Central memory CD8-positive, alpha-beta T cell (primary cell): ENCODE measurements at regions not wholly inside any gene's neighbourhood (a gene's known extent, or its start where the extent isn't known, plus 50 kb on each side); places are given as distances from the start of the nearest gene placed in this dataset.

Source experiments
- ATAC-seq: fragments of 150-1000 bp; cut with Tn5 transposase; replicated peaks from 2 replicates; pipeline ENCODE4 v1.10.0; 2022; ENCODE audit warnings: mild to moderate bottlenecking, moderate FRiP score, moderate number of reproducible peaks; ENCODE audit not compliant: poor library complexity, severe bottlenecking; ENCODE audit errors: extremely low read depth
- DNase-seq, 2 donors: peaks; one replicate each; pipeline ENCODE4 v3.0.0; 2021; ENCODE audit warnings: low spot score in 2 of 2
- H3K27ac Mint-ChIP-seq: one replicate; pipeline ENCODE4 v1.8.0; 2022; ENCODE audit warnings: low read depth, mild to moderate bottlenecking, moderate library complexity, mixed read lengths
- H3K27me3 Mint-ChIP-seq: one replicate; pipeline ENCODE4 v1.8.0; 2022; ENCODE audit warnings: mixed read lengths
- H3K36me3 Mint-ChIP-seq: one replicate; pipeline ENCODE4 v1.8.0; 2022; ENCODE audit warnings: mild to moderate bottlenecking, moderate library complexity, mixed read lengths; ENCODE audit not compliant: insufficient read depth
- H3K4me1 Mint-ChIP-seq: one replicate; pipeline ENCODE4 v1.8.0; 2022; ENCODE audit warnings: mixed read lengths
- H3K4me3 Mint-ChIP-seq: one replicate; pipeline ENCODE4 v1.8.0; 2022; ENCODE audit warnings: mild to moderate bottlenecking, moderate library complexity, mixed read lengths
- H3K9me3 Mint-ChIP-seq: one replicate; pipeline ENCODE4 v1.8.0; 2022; ENCODE audit warnings: mixed read lengths

- Mint-ChIP-seq H3K4me1 (no peaks in the 10 kb centered on the region), H3K27ac (no peak overlapping the region)
- no peak for DNase-seq
These were observed 59.0 kb downstream of the ING2 start for GRCh38 chr4:183563874-183564273.

GRCh38 chr4:183571350-183571941 lies 66.6 kb downstream of the ING2 start:
- peaks cover 37% of the 10 kb centered on the region for H3K27me3 Mint-ChIP-seq
- H3K9me3 Mint-ChIP-seq = no peaks in the 10 kb centered on the region
- H3K36me3 Mint-ChIP-seq = no peaks in the 10 kb centered on the region
- no peak overlapping the region for H3K27ac Mint-ChIP-seq
- H3K4me1 Mint-ChIP-seq = no peaks in the 10 kb centered on the region
- ATAC-seq = no peak
- no peak overlapping the region for H3K4me3 Mint-ChIP-seq
- no peak for DNase-seq

More at GRCh38 chr4:183563874-183564273, 59.0 kb downstream of the ING2 start:
- no peak for ATAC-seq
- no peaks in the 10 kb centered on the region for H3K36me3 Mint-ChIP-seq
- peaks cover 60% of the 10 kb centered on the region for H3K27me3 Mint-ChIP-seq
- H3K4me3 Mint-ChIP-seq = no peak overlapping the region
- H3K9me3 Mint-ChIP-seq = no peaks in the 10 kb centered on the region

GRCh38 chr4:183576701-183577404 lies 72.0 kb downstream of the ING2 start:
- Mint-ChIP-seq H3K27me3 (peaks cover 9% of the 10 kb centered on the region), H3K27ac (no peak overlapping the region), H3K4me3 (no peak overlapping the region), H3K9me3 (peaks cover 8% of the 10 kb centered on the region), H3K36me3 (no peaks in the 10 kb centered on the region), H3K4me1 (no peaks in the 10 kb centered on the region)
- DNase-seq (no peak), ATAC-seq (no peak)

- Mint-ChIP-seq H3K27ac (no peak overlapping the region), H3K9me3 (peaks cover 8% of the 10 kb centered on the region), H3K27me3 (no peaks in the 10 kb centered on the region), H3K4me3 (no peak overlapping the region), H3K36me3 (no peaks in the 10 kb centered on the region), H3K4me1 (no peaks in the 10 kb centered on the region)
- no peak for DNase-seq
- ATAC-seq = no peak
These were observed 75.5 kb downstream of the ING2 start for GRCh38 chr4:183580370-183580769.

- Mint-ChIP-seq H3K9me3 (peaks cover 8% of the 10 kb centered on the region), H3K4me3 (no peak overlapping the region), H3K27ac (no peak overlapping the region), H3K36me3 (no peaks in the 10 kb centered on the region), H3K4me1 (no peaks in the 10 kb centered on the region), H3K27me3 (no peaks in the 10 kb centered on the region)
- ATAC-seq = no peak
- DNase-seq = no peak
These were observed 76.0 kb downstream of the ING2 start for GRCh38 chr4:183580849-183581248.

- no peak for DNase-seq
- peaks cover 8% of the 10 kb centered on the region for H3K27me3 Mint-ChIP-seq
- no peak overlapping the region for H3K4me3 Mint-ChIP-seq
- H3K27ac Mint-ChIP-seq = no peak overlapping the region
- ATAC-seq = no peak
- H3K4me1 Mint-ChIP-seq = no peaks in the 10 kb centered on the region
- no peaks in the 10 kb centered on the region for H3K9me3 Mint-ChIP-seq
- peaks cover 3% of the 10 kb centered on the region for H3K36me3 Mint-ChIP-seq
These were observed 72.2 kb downstream of the RWDD4 start for GRCh38 chr4:183586824-183587223.

GRCh38 chr4:183588169-183588675 lies 70.8 kb downstream of the RWDD4 start:
- DNase-seq (no peak), ATAC-seq (no peak)
- Mint-ChIP-seq H3K27me3 (peaks cover 11% of the 10 kb centered on the region), H3K27ac (no peak overlapping the region), H3K9me3 (no peaks in the 10 kb centered on the region), H3K4me3 (no peak overlapping the region), H3K4me1 (no peaks in the 10 kb centered on the region), H3K36me3 (peaks cover 3% of the 10 kb centered on the region)

GRCh38 chr4:183588691-183589090 lies 70.3 kb downstream of the RWDD4 start:
- H3K27me3 Mint-ChIP-seq = peaks cover 11% of the 10 kb centered on the region
- no peaks in the 10 kb centered on the region for H3K4me1 Mint-ChIP-seq
- H3K9me3 Mint-ChIP-seq = no peaks in the 10 kb centered on the region
- ATAC-seq (no peak), DNase-seq (no peak)
- H3K27ac Mint-ChIP-seq = no peak overlapping the region
- H3K36me3 Mint-ChIP-seq = peaks cover 3% of the 10 kb centered on the region
- H3K4me3 Mint-ChIP-seq = no peak overlapping the region

GRCh38 chr4:183589461-183590099 lies 69.4 kb downstream of the RWDD4 start:
- peaks cover 11% of the 10 kb centered on the region for H3K27me3 Mint-ChIP-seq
- no peak overlapping the region for H3K4me3 Mint-ChIP-seq
- H3K36me3 Mint-ChIP-seq = peaks cover 3% of the 10 kb centered on the region
- no peak overlapping the region for H3K27ac Mint-ChIP-seq
- H3K4me1 Mint-ChIP-seq = no peaks in the 10 kb centered on the region
- DNase-seq = no peak
- no peak for ATAC-seq
- no peaks in the 10 kb centered on the region for H3K9me3 Mint-ChIP-seq
